SK-N-SH (cell line): ENCODE measurements at regions not wholly inside any gene's neighbourhood (a gene's known extent, or its start where the extent isn't known, plus 50 kb on each side); places are given as distances from the start of the nearest gene placed in this dataset.

Experiments used
- CTCF ChIA-PET: fragments of 300-600, 350-600 bp; formaldehyde crosslinking; extraction: SDS; loops from one replicate; lab custom pipeline; 2021; lab: Yijun Ruan, JAX
- POLR2A ChIA-PET: fragments of 350-600 bp; sonication (Branson Sonifier 250); formaldehyde crosslinking; extraction: SDS; loops from one replicate; lab custom pipeline; 2020; ENCODE audit warnings: antibody characterized with exemption, inconsistent platforms; lab: Yijun Ruan, JAX
- DNase-seq: peaks from one replicate; pipeline ENCODE4 v3.0.0; 2012
- H2AFZ ChIP-seq: fragments of 200-600 bp; sonication (generic); 2 replicates; pipeline ENCODE4 v1.8.1; 2016; ENCODE audit warnings: antibody characterized with exemption, mild to moderate bottlenecking, low read depth
- H3F3A ChIP-seq: fragments of 200-600 bp; sonication (generic); replicated peaks from 2 replicates; pipeline ENCODE3; 2016; ENCODE audit warnings: antibody characterized with exemption, mild to moderate bottlenecking; ENCODE audit not compliant: insufficient read depth
- H3K27ac ChIP-seq, 2 experiments: fragments of 200-500 bp in 1 of 2; fragments of 200-600 bp in 1 of 2; sonication (Bioruptor generic) in 1 of 2; sonication (generic), shearing (Covaris generic) in 1 of 2; 2 replicates each; pipeline versions ENCODE4 v1.5.1 to v1.6.1; 2014 to 2016; ENCODE audit warnings: low read depth in 2 of 2, inconsistent platforms in 1 of 2, low read length in 1 of 2, mild to moderate bottlenecking in 1 of 2, mixed read lengths in 1 of 2
- H3K27me3 ChIP-seq: fragments of 200-600 bp; sonication (generic), shearing (Covaris generic); 2 replicates; pipeline ENCODE4 v1.6.1; 2016; ENCODE audit warnings: mixed run types; ENCODE audit not compliant: insufficient read depth
- H3K36me3 ChIP-seq, 2 experiments: fragments of 200-500 bp in 1 of 2; fragments of 200-600 bp in 1 of 2; sonication (Bioruptor generic) in 1 of 2; sonication (generic) in 1 of 2; replicated peaks in 1 of 2; 2 replicates each; pipeline versions ENCODE3 to v1.5.1; 2014 to 2016; ENCODE audit warnings: low read length in 1 of 2, mild to moderate bottlenecking in 1 of 2; ENCODE audit not compliant: insufficient read depth in 2 of 2, control insufficient read depth in 1 of 2
- H3K4me1 ChIP-seq, 2 experiments: fragments of 200-500 bp in 1 of 2; fragments of 200-600 bp in 1 of 2; sonication (Bioruptor generic) in 1 of 2; sonication (generic), shearing (Covaris generic) in 1 of 2; 2 replicates each; pipeline versions ENCODE4 v1.5.1 to v1.6.1; 2014 to 2016; ENCODE audit warnings: low read depth in 1 of 2, low read length in 1 of 2, mixed run types in 1 of 2; ENCODE audit not compliant: insufficient read depth in 2 of 2, control insufficient read depth in 1 of 2
- H3K4me2 ChIP-seq: fragments of 200-600 bp; sonication (generic), shearing (Covaris generic); 2 replicates; pipeline ENCODE4 v1.6.1; 2017; ENCODE audit warnings: mixed run types
- H3K4me3 ChIP-seq, 2 experiments: fragments of 200-500 bp in 1 of 2; fragments of 200-600 bp in 1 of 2; sonication (Bioruptor generic) in 1 of 2; sonication (generic), shearing (Covaris generic) in 1 of 2; 2 replicates each; pipeline versions ENCODE4 v1.5.1 to v1.8.1; 2014 to 2016; ENCODE audit warnings: low read depth in 2 of 2, inconsistent platforms in 1 of 2, low read length in 1 of 2, mild to moderate bottlenecking in 1 of 2, mixed read lengths in 1 of 2, moderate library complexity in 1 of 2
- H3K79me2 ChIP-seq: fragments of 200-600 bp; sonication (generic); 2 replicates; pipeline ENCODE4 v1.8.1; 2017; ENCODE audit warnings: mild to moderate bottlenecking; ENCODE audit not compliant: insufficient read depth
- H3K9ac ChIP-seq: fragments of 200-600 bp; sonication (generic); 2 replicates; pipeline ENCODE4 v1.6.1; 2017; ENCODE audit warnings: mixed run types
- H3K9me2 ChIP-seq: fragments of 200-600 bp; sonication (generic); 2 replicates; pipeline ENCODE4 v1.6.1; 2017; ENCODE audit warnings: mixed run types
- H3K9me3 ChIP-seq: fragments of 200-600 bp; sonication (generic); 2 replicates; pipeline ENCODE4 v1.6.1; 2017; ENCODE audit warnings: mixed run types, mild to moderate bottlenecking, moderate library complexity
- H4K20me1 ChIP-seq: fragments of 200-600 bp; sonication (generic); 2 replicates; pipeline ENCODE4 v1.6.1; 2017; ENCODE audit warnings: mild to moderate bottlenecking, mixed run types; ENCODE audit not compliant: insufficient read depth
- CHD2 ChIP-seq: fragments of 150-350 bp; IDR thresholded peaks from 2 replicates; pipeline ENCODE4 v1.6.1; 2018; ENCODE audit warnings: low read length; ENCODE audit not compliant: partially characterized antibody
- ELF1 ChIP-seq: IDR thresholded peaks from 2 replicates; pipeline ENCODE4 v1.4.0; 2012
- EP300 ChIP-seq, 2 experiments: IDR thresholded peaks; 2 replicates each; pipeline versions ENCODE4 v1.4.0 to v1.6.1; 2012; ENCODE audit warnings: borderline replicate concordance in 1 of 2, low read depth in 1 of 2, low read length in 1 of 2
- EZH2phosphoT487 ChIP-seq: fragments of 200-600 bp; sonication (generic); IDR thresholded peaks from 2 replicates; pipeline ENCODE4 v1.6.1; 2017; ENCODE audit warnings: low read depth, mixed run types, mild to moderate bottlenecking, antibody characterized with exemption, moderate library complexity, borderline replicate concordance
- FOXJ3 ChIP-seq: sonication (generic); formaldehyde crosslinking; IDR thresholded peaks from 2 replicates; pipeline ENCODE4 v1.5.1; 2020; ENCODE audit warnings: mild to moderate bottlenecking, missing genetic modification reagents
- FOXM1 ChIP-seq: IDR thresholded peaks from 2 replicates; pipeline ENCODE4 v1.4.0; 2012; ENCODE audit warnings: low read depth, mild to moderate bottlenecking
- GABPA ChIP-seq: IDR thresholded peaks from 2 replicates; pipeline ENCODE4 v1.4.0; 2012; ENCODE audit warnings: low read depth, mild to moderate bottlenecking
- JUND ChIP-seq: IDR thresholded peaks from 2 replicates; pipeline ENCODE4 v1.4.0; 2012
- SMC3 ChIP-seq: IDR thresholded peaks from 2 replicates; pipeline ENCODE4 v1.6.1; 2012; ENCODE audit warnings: low read depth, low read length, improper control_type of control experiment
- TAF1 ChIP-seq: IDR thresholded peaks from 2 replicates; pipeline ENCODE4 v1.6.1; 2012; ENCODE audit warnings: low read depth, mild to moderate bottlenecking, low read length, moderate library complexity, borderline replicate concordance
- TCF12 ChIP-seq: IDR thresholded peaks from 2 replicates; pipeline ENCODE4 v1.4.0; 2012
- TEAD4 ChIP-seq: IDR thresholded peaks from 2 replicates; pipeline ENCODE4 v1.4.0; 2012; ENCODE audit warnings: mild to moderate bottlenecking, borderline replicate concordance; ENCODE audit not compliant: insufficient read depth
- ZBTB33 ChIP-seq: IDR thresholded peaks from 2 replicates; pipeline ENCODE4 v1.4.0; 2012; ENCODE audit warnings: low read depth, borderline replicate concordance
- WGBS: methylation state at CpG from one replicate; pipeline ENCODE4 v1.1.6; 2017; ENCODE audit warnings: low lambda C conversion rate; 5-methylcytosine and 5-hydroxymethylcytosine counted together
- TF ChIP-seq, protein P1 (sequence below): IDR thresholded peaks from 2 replicates; pipeline ENCODE4 v1.4.0; 2012; ENCODE audit warnings: low read depth, borderline replicate concordance
- TF ChIP-seq, protein P2 (sequence below): fragments of 200-600 bp; sonication (generic); IDR thresholded peaks from 2 replicates; pipeline ENCODE4 v1.6.1; 2017; ENCODE audit warnings: antibody characterized with exemption, mild to moderate bottlenecking, moderate library complexity

DNA sequence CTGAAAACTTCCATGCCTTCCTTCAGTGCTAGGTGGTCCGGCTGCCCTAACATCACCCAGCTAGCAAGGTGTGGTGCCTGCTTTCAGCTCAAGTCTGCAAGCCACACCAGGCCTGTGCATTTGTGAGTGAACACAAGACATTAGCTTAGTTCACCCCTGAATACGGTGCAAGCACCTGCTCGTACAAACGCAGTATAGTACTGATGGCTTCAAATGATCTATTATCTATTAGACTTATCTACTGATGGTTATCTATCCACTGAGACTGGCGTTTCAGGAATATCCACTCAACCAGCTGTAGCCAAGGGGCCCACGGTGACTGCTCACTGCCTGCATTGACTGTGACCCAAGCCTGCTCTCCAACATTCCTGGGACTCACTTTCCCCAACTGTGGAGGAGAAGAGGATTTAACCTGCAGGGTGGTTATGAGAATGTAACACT is 155.9 kb downstream of the SHOX start:
- H3K9me3 ChIP-seq, result no peaks in the 10 kb centered on the region
- H2AFZ ChIP-seq, result no peak overlapping the region
- H3K9me2 ChIP-seq, result no peaks in the 10 kb centered on the region
- ChIA-PET POLR2A (no interaction called here), CTCF (no interaction called here)
- H3K27ac ChIP-seq, result no peak overlapping the region
- no peak overlapping the region for H3K4me3 ChIP-seq
- TF ChIP-seq, protein P1, sequence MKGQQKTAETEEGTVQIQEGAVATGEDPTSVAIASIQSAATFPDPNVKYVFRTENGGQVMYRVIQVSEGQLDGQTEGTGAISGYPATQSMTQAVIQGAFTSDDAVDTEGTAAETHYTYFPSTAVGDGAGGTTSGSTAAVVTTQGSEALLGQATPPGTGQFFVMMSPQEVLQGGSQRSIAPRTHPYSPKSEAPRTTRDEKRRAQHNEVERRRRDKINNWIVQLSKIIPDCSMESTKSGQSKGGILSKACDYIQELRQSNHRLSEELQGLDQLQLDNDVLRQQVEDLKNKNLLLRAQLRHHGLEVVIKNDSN, result no peak
- TF ChIP-seq JUND (no peak), GABPA (no peak)
- no peaks in the 10 kb centered on the region for H4K20me1 ChIP-seq
- DNase-seq, result no peak
- H3K36me3 ChIP-seq, result no peaks in the 10 kb centered on the region
- H3K79me2 ChIP-seq, result no peaks in the 10 kb centered on the region
- no peak overlapping the region for H3K4me2 ChIP-seq
- H3K4me1 ChIP-seq, result no peaks in the 10 kb centered on the region
- no peaks in the 10 kb centered on the region; the same call in 1 of the 2 replicates for H3K27me3 ChIP-seq
- 17% methylated on average over 6 of the region's 6 CpGs for WGBS
- H3K9ac ChIP-seq, result no peak overlapping the region
- no peaks in the 10 kb centered on the region for H3F3A ChIP-seq

DNA sequence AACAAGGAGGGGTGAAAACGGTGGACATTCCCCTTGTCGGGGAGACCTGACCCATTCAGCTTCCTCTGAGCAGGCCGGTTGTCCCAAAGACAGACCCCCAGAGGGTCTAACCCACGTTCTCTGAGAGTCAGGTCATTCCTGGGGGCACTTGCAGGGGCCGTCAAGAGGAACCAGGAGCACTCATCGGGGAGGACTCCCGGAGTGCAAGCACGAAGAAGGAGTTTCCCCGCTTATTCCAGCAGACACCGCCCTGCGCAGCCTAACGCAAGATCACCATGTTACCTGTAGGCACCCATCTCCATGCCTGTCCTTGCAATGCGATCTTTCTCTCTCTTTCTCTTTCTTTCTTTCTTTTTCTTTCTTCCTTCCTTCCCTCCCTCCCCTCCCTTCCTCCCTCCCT is 154.2 kb downstream of the SHOX start:
- no peak overlapping the region for H3K9ac ChIP-seq
- ChIA-PET POLR2A (no interaction called here), CTCF (no interaction called here)
- H3F3A ChIP-seq, result no peaks in the 10 kb centered on the region
- no peaks in the 10 kb centered on the region for H3K9me2 ChIP-seq
- no peaks in the 10 kb centered on the region for H4K20me1 ChIP-seq
- 45% methylated on average over 10 of the region's 13 CpGs for WGBS
- no peak for DNase-seq
- no peaks in the 10 kb centered on the region for H3K79me2 ChIP-seq
- TF ChIP-seq EP300 (IDR thresholded peaks at IDR 0.05; ENCODE audit: borderline replicate concordance in 1 of 2, low read depth in 1 of 2, low read length in 1 of 2) (no peak), TCF12 (no peak), TAF1 (no peak)
- H3K4me1 ChIP-seq, result no peaks in the 10 kb centered on the region
- H3K4me3 ChIP-seq, result no peak overlapping the region
- no peak overlapping the region for H3K4me2 ChIP-seq
- H3K27ac ChIP-seq, result no peak overlapping the region
- no peaks in the 10 kb centered on the region; the same call in 1 of the 2 replicates for H3K27me3 ChIP-seq
- no peaks in the 10 kb centered on the region for H3K36me3 ChIP-seq
- H3K9me3 ChIP-seq, result no peaks in the 10 kb centered on the region
- no peak overlapping the region for H2AFZ ChIP-seq

GRCh38 chrX:781224-782204 is 150.9 kb downstream of the SHOX start:
- Histone ChIP-seq H3K36me3 (no peaks in the 10 kb centered on the region), H2AFZ (no peak overlapping the region), H3K9me3 (no peaks in the 10 kb centered on the region), H4K20me1 (no peaks in the 10 kb centered on the region), H3F3A (no peaks in the 10 kb centered on the region), H3K4me3 (no peak overlapping the region), H3K4me1 (no peaks in the 10 kb centered on the region), H3K27me3 (no peaks in the 10 kb centered on the region; the same call in 1 of the 2 replicates), H3K79me2 (no peaks in the 10 kb centered on the region), H3K9ac (no peak overlapping the region), H3K9me2 (no peaks in the 10 kb centered on the region), H3K4me2 (no peak overlapping the region), H3K27ac (no peak overlapping the region)
- WGBS, result 8% methylated on average over 28 of the region's 28 CpGs
- CTCF ChIA-PET, result no interaction called here
- POLR2A ChIA-PET, result no interaction called here
- DNase-seq, result no peak
- TF ChIP-seq EZH2phosphoT487 (no peak), FOXM1 (no peak), ELF1 (no peak), FOXJ3 (CRISPR knock-in tag) (no peak), TAF1 (no peak), TCF12 (no peak), EP300 (IDR thresholded peaks at IDR 0.05; ENCODE audit: borderline replicate concordance in 1 of 2, low read depth in 1 of 2, low read length in 1 of 2) (no peak), SMC3 (no peak), CHD2 (no peak), ZBTB33 (no peak), TEAD4 (no peak), GABPA (no peak)
- TF ChIP-seq, protein P2, sequence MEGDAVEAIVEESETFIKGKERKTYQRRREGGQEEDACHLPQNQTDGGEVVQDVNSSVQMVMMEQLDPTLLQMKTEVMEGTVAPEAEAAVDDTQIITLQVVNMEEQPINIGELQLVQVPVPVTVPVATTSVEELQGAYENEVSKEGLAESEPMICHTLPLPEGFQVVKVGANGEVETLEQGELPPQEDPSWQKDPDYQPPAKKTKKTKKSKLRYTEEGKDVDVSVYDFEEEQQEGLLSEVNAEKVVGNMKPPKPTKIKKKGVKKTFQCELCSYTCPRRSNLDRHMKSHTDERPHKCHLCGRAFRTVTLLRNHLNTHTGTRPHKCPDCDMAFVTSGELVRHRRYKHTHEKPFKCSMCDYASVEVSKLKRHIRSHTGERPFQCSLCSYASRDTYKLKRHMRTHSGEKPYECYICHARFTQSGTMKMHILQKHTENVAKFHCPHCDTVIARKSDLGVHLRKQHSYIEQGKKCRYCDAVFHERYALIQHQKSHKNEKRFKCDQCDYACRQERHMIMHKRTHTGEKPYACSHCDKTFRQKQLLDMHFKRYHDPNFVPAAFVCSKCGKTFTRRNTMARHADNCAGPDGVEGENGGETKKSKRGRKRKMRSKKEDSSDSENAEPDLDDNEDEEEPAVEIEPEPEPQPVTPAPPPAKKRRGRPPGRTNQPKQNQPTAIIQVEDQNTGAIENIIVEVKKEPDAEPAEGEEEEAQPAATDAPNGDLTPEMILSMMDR, result no peak
